ENCODE measurements at regions not wholly inside any gene's neighbourhood (a gene's known extent, or its start where the extent isn't known, plus 50 kb on each side); places are given as distances from the start of the nearest gene placed in this dataset.

DNA sequence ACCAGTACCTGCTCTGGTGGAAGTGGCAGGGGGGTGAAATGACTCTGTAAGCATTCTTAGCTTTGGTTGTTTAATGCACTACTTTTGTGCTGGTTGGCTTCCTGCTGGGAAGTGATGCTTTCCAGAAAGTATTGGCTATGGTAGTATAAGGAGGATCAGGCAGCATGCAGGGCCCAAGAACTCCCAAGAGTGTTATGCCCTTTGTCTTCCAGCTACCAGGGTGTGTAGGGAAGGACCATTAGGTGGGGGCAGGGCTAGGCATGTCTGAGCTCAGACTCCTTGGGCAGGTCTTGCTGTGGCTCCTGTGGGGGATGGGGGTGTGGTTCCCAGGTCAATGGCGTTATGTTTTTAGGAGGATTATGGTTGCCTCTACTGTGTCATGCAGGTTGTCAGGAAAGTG lies 135.8 kb upstream of the TRPC7 start:
- TF ChIP-seq POLR2AphosphoS5 (IDR thresholded peaks at IDR 0.05; ENCODE audit: low read depth, low read length): no peak
- TF ChIP-seq SIN3A (IDR thresholded peaks at IDR 0.05; ENCODE audit: borderline replicate concordance, insufficient read depth, low read length): no peak
- no peak for TF ChIP-seq FOXP2 (optimal IDR thresholded peaks at IDR 0.05; ENCODE audit: borderline replicate concordance, extremely low read depth, extremely low read length, insufficient read depth)
- TF ChIP-seq, protein P1, sequence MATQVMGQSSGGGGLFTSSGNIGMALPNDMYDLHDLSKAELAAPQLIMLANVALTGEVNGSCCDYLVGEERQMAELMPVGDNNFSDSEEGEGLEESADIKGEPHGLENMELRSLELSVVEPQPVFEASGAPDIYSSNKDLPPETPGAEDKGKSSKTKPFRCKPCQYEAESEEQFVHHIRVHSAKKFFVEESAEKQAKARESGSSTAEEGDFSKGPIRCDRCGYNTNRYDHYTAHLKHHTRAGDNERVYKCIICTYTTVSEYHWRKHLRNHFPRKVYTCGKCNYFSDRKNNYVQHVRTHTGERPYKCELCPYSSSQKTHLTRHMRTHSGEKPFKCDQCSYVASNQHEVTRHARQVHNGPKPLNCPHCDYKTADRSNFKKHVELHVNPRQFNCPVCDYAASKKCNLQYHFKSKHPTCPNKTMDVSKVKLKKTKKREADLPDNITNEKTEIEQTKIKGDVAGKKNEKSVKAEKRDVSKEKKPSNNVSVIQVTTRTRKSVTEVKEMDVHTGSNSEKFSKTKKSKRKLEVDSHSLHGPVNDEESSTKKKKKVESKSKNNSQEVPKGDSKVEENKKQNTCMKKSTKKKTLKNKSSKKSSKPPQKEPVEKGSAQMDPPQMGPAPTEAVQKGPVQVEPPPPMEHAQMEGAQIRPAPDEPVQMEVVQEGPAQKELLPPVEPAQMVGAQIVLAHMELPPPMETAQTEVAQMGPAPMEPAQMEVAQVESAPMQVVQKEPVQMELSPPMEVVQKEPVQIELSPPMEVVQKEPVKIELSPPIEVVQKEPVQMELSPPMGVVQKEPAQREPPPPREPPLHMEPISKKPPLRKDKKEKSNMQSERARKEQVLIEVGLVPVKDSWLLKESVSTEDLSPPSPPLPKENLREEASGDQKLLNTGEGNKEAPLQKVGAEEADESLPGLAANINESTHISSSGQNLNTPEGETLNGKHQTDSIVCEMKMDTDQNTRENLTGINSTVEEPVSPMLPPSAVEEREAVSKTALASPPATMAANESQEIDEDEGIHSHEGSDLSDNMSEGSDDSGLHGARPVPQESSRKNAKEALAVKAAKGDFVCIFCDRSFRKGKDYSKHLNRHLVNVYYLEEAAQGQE (IDR thresholded peaks at IDR 0.05; ENCODE audit: insufficient read depth in 1 of 2, low read depth in 2 of 2, low read length in 2 of 2): no peak
- TF ChIP-seq TAF1 (IDR thresholded peaks at IDR 0.05; ENCODE audit: borderline replicate concordance, insufficient read depth, low read length): no peak

DNA sequence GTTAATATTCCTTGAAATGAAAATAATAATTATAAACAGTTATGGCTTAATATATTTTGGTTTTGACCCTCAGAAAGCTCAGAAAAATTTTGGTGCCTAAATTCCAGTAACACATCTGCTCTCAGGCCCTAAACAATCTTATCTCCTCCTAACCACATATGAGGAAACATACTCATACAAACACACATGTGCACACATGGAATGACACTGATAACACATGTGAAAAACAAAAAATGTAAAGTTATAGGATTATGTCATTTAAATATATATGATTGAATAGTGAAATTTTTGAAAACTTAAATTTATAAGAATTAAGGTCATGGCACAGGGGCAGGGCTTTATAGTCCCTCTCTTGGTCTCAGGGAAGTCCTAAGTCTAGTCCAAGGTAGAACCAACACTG lies 127.2 kb upstream of the TRPC7 start:
- TF ChIP-seq FOXP2 (optimal IDR thresholded peaks at IDR 0.05; ENCODE audit: borderline replicate concordance, extremely low read depth, extremely low read length, insufficient read depth) (no peak), TAF1 (IDR thresholded peaks at IDR 0.05; ENCODE audit: borderline replicate concordance, insufficient read depth, low read length) (no peak), SIN3A (IDR thresholded peaks at IDR 0.05; ENCODE audit: borderline replicate concordance, insufficient read depth, low read length) (no peak), POLR2AphosphoS5 (IDR thresholded peaks at IDR 0.05; ENCODE audit: low read depth, low read length) (no peak)
- TF ChIP-seq, protein P1 (IDR thresholded peaks at IDR 0.05; ENCODE audit: insufficient read depth in 1 of 2, low read depth in 2 of 2, low read length in 2 of 2): no peak

DNA sequence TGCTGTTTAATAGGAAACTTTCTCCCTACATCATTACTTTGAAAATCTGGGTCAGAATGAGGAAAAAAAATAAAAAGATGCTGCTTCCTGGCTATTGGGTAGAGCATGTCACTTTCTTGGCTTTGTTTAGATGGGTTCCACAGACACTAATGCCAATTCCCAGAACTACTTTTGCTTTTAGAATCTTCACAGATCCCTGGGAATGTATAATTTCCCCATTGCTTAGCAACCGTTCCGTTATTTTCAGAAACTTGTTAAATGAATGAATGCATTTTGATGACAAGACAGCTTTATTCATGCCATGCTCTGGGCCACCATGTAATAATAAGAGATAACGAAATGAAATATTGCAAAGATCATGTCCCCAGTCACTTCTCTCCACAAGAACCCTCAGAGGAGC lies 126.5 kb upstream of the TRPC7 start:
- TF ChIP-seq POLR2AphosphoS5 (IDR thresholded peaks at IDR 0.05; ENCODE audit: low read depth, low read length): no peak
- TF ChIP-seq SIN3A (IDR thresholded peaks at IDR 0.05; ENCODE audit: borderline replicate concordance, insufficient read depth, low read length): no peak
- TF ChIP-seq TAF1 (IDR thresholded peaks at IDR 0.05; ENCODE audit: borderline replicate concordance, insufficient read depth, low read length): no peak
- TF ChIP-seq, protein P1 (IDR thresholded peaks at IDR 0.05; ENCODE audit: insufficient read depth in 1 of 2, low read depth in 2 of 2, low read length in 2 of 2): no peak

DNA sequence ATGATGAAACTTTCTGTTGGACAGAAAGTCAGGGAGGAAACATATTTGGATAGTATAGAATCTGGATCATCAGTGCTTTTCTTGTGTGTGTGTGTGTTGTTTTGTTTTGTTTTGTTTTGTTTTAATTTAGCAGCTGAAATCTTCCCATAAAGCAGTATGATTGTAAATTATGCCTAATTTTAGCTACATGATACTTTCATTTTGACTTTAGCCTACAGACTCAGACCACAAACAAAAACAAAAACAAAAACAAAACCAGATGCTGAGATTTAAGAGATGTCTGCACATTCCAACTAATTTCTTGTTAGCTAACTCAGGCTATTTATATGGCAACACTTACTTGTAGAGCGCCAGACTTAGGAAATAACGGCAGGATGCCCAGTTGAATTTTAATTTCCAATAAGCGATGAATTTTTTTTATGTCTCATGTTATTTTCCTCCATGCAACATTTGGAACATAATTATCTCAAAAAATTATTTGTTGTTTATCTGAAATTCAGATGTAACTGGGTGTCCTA lies 119.5 kb upstream of the TRPC7 start:
- no peak for TF ChIP-seq FOXP2 (optimal IDR thresholded peaks at IDR 0.05; ENCODE audit: borderline replicate concordance, extremely low read depth, extremely low read length, insufficient read depth)
- TF ChIP-seq SIN3A (IDR thresholded peaks at IDR 0.05; ENCODE audit: borderline replicate concordance, insufficient read depth, low read length): no peak
- TF ChIP-seq, protein P1 (IDR thresholded peaks at IDR 0.05; ENCODE audit: insufficient read depth in 1 of 2, low read depth in 2 of 2, low read length in 2 of 2): no peak
- no peak for TF ChIP-seq TAF1 (IDR thresholded peaks at IDR 0.05; ENCODE audit: borderline replicate concordance, insufficient read depth, low read length)
- TF ChIP-seq POLR2AphosphoS5 (IDR thresholded peaks at IDR 0.05; ENCODE audit: low read depth, low read length): no peak

DNA sequence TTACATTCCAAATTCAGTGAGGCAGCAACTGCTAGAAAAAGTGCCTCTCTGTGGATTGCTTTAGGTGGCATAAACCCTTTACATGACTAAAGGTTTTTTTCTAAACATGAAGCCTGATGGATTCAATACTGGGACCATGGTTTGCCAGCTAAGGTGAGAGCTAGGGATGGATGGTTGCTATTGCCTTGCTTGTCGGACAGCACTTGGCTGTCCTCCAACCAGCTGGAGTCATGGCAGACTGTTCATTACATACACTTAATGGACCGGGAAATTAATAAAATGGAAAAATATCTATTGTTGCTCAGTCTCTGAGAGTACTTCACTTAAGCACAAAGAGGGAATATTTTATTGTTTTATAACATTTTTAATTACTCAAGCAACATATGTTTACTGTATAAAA lies 116.9 kb upstream of the TRPC7 start:
- TF ChIP-seq TAF1 (IDR thresholded peaks at IDR 0.05; ENCODE audit: borderline replicate concordance, insufficient read depth, low read length) (no peak), FOXP2 (optimal IDR thresholded peaks at IDR 0.05; ENCODE audit: borderline replicate concordance, extremely low read depth, extremely low read length, insufficient read depth) (no peak), POLR2AphosphoS5 (IDR thresholded peaks at IDR 0.05; ENCODE audit: low read depth, low read length) (no peak), SIN3A (IDR thresholded peaks at IDR 0.05; ENCODE audit: borderline replicate concordance, insufficient read depth, low read length) (no peak)
- TF ChIP-seq, protein P1 (IDR thresholded peaks at IDR 0.05; ENCODE audit: insufficient read depth in 1 of 2, low read depth in 2 of 2, low read length in 2 of 2): no peak
